Left renal pelvis (tissue), 4 donors: ENCODE measurements at regions not wholly inside any gene's neighbourhood (a gene's known extent, or its start where the extent isn't known, plus 50 kb on each side); places are given as distances from the start of the nearest gene placed in this dataset.

Source experiments
- DNase-seq, 4 donors: peaks; one replicate each; pipeline ENCODE4 v3.0.0-alpha.2; 2013; ENCODE audit warnings: low read depth in 4 of 4, low spot score in 3 of 4

- DNase-seq: no peak
Measured at GRCh38 chrX:107502316-107502715, 52.9 kb downstream of the FRMPD3 start.

GRCh38 chrX:107504006-107504405 is 54.6 kb downstream of the FRMPD3 start:
- no peak for DNase-seq

DNA sequence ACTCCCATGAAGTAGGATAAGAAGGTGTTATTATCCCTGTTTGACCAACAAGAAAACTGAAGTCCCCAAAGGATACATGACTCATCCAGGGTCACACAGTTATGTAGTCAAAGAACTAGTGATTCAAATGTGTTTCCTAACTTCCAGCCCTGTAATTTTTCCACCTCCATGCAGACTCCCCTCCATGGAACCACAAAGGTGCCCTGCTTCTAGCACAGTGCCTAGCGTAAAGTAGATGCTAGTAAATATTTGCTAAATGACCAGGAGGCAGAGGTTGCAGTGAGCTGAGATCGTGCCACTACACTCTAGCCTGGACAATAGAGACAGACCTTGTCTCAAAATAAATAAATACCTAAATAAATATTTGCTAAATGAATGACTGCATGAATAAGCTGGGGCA is 55.8 kb downstream of the FRMPD3 start:
- no peak for DNase-seq

- no peak for DNase-seq
Measured at GRCh38 chrX:107506596-107507031, 57.2 kb downstream of the FRMPD3 start.

DNA sequence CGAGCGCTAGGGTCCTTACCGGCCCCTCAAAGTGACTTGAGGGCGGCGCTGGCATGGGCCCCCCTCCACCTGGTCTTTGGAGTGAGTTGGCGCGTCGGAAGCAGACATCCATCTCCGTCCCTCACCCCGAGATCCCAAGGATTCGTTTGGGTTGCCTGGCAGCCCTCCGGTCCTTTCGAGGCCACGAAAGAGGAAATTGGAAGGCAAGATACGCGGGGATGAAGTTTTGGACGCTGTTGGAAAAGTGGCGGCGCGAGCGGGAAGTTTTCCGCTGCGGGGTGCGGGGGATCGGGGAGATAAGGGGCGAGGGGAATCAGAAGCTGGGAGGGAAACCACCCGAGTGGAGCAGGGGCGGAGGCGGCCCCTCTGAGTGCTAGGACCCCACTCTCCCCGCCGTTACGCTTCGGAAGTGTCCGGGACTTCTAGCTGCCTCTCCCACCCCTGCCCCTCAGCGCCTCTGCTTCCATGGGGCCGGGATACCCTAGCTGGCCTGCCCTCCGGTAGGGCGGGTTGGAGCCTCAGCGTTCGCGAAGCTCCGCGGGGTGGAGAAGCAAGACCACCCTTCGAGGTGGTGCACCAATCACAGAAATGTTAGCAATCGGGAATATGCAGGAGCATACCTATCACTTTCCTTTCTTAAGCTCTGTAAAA is 57.8 kb downstream of the FRMPD3 start:
- DNase-seq: no peak

DNA sequence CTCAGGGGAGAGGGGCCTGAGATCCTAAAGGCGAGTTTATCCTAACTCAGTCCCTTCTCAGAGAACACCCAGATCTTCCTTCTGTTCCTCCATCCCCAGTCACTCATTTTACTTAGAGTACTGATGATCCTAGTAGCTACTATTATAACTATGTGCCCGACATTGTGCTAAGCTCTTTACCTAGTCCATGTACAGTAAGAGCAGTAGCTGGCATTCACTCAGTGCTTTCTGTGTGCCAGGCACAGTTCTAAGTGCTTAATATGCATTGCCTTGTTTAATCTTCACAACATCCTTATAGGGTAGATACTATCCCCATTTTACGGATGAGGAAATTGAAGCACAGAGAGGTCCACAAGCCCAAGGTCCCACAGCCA is 58.3 kb downstream of the FRMPD3 start:
- no peak for DNase-seq

DNA sequence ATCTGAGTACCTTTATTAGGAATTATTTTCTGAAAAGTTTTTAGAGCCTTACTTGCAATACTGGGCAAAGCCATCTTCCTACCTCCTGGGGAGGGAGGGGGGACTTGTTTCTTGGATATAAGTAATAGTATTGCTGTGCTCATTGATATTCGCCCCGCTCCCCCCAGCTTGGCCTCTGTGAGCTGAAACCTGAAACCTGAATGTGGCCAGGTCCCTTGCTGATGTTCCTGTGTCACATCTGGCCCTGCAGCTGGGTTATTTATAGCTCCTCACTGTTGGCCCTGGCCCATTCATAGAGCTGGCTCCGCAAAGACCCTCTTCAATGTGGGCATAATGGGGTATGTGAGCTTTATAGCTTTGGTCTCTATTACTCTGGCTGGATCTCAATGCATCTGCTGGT is 59.5 kb downstream of the FRMPD3 start:
- no peak for DNase-seq

DNA sequence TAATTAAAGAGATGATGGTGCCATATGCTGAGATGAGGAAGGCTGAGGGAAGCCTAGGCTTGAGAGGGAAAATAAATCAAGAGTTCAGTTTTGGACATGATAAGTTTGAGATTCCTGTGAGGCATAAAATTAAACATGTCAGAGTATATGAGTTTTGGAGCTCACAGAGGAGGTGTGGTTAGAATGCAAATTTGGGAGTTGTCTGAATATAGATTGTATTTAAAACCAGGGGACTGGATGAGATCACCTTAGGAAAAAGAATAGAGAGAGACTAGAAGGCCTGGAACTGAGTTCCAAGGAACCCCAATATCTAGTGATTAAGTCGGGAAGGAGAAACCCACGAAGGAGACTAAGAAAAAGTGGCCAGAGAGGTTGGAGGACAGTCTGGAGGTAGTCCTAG is 65.5 kb downstream of the FRMPD3 start:
- DNase-seq: no peak

DNA sequence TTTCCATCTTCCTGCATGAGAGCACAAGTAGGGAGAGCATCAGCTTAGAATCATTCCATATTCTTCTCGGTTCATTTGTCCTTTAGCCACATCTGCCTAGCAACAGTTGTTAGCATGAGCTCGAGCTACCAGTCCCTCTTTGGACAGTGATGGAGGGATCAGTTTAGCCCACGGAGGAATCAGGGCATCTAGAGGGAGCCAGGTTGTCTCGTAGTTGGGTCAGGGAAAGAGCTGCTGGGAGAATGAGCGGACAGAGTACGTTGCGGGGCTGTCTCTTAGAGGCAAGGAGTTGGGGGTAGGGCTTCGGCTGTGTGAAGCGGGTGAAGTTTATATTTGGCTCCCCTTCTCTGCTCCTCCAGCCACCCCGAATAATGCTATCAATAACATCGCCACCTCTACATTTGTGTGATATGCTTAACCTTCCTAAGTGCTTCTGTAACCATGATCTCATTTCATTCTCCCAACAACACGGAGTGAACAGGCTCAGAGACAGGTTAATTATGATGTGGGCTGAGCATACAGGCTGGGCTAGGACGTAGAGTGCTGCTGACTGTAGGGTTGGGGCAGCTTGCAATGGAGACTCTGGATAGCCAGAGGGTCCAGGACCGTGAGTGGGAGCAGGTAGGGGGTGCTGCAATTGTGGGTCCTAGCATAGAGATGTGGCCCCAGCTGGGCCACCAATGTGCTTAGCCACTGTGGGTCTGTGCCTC is 72.6 kb downstream of the FRMPD3 start:
- DNase-seq: no peak

- DNase-seq: no peak
Measured at GRCh38 chrX:107522901-107523300, 73.4 kb downstream of the FRMPD3 start.

DNA sequence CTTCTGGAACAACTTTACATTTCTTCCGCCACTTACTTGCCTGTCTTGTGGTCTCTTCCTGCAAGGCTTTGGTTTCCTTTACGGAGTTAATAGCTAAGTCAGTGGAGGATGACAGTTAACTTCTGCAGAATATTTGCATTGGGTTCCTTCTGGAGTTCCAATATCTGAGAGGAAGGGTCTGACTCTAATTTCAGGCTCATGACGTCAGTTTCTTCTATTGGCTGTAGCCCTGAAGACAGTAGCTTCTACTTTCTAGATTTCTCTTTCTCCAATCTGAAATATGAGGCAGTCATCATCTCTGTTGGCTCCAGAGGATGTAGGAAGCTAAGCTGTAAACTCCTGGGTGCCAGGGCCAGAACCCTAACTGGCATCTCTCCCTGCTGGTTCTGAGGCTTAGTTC is 76.7 kb downstream of the FRMPD3 start:
- no peak for DNase-seq

DNA sequence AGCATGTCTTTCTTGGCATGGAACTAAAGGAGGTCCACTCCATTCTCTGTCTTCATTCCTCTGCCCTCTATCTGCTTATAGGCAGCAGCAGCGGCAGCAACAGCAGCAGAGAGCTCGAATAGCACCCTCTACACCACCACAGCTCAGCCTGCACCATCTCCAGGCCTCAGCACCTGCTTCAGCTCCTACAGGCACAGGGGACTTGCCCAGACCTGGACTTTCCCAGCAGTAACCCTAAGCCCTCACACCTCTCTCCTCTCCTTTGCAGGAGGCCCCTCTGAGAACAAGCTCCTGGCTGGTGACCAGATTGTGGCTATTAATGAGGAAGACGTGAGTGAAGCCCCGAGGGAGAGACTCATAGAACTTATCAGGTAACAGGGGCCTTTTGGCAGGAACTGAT is 80.7 kb downstream of the FRMPD3 start:
- DNase-seq: no peak

DNA sequence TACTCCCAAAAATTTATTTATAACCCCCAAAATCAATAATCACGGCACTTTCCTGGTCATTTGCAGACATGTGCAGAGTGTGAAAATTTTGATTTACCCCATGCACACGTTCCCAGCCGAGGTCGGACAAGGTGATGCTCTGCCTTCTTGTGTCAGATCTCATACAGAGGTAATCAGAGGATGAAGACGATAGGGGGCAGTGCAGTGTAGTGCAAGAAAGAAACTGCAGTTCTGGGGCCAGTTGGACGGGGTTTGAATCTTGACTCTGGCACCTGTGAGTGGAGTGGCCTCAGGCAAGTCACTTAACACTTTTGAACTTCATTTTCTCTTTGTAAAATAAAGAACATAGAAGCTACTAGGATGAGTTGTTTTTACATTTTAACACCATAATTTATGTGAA is 88.4 kb downstream of the FRMPD3 start:
- no peak for DNase-seq

DNA sequence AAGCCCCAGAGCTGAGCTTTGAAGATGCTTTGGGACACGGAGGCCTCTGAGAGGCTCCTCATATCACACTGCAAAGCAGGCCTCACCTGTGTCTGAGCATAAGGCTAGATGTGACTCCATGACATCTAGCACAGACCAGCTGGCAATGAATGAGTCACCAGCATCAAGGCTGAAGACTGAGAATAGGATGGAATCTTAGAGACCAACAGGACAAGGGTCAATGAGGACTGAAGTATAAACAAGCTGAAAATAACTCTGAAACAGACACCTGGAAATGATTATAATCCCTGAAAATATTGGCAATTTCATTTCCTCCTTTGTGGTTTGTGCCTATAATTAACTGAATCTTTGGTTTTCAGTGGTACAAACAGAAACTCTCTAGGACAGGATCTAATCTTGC is 87.1 kb upstream of the PRPS1 start:
- no peak for DNase-seq

GRCh38 chrX:107542040-107542439 is 86.3 kb upstream of the PRPS1 start:
- DNase-seq: no peak

- no peak for DNase-seq
Measured at GRCh38 chrX:107542500-107542899, 85.8 kb upstream of the PRPS1 start.

GRCh38 chrX:107547621-107548020 is 80.7 kb upstream of the PRPS1 start:
- DNase-seq: no peak

- no peak for DNase-seq
Measured at GRCh38 chrX:107548775-107549174, 79.5 kb upstream of the PRPS1 start.

DNA sequence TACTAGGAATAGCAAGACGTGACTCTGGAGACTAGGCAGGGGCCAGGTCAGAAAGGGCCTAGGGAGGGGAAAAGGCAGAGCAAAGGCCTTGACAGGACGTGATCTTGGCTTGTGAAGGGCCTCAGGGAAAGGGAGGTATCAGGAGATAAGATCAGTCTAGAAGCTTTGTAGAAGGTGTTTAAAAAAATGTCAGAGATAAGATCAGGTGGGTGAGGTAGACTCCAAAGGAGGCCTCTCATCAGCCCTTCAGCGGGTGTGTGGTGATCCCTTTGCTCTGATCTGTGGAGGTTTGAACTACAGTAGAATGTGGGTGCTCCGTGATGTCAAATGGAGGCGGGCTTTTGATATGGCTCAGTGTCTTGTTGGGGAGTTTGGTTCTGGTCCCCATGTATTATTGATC is 78.8 kb upstream of the PRPS1 start:
- no peak for DNase-seq

DNA sequence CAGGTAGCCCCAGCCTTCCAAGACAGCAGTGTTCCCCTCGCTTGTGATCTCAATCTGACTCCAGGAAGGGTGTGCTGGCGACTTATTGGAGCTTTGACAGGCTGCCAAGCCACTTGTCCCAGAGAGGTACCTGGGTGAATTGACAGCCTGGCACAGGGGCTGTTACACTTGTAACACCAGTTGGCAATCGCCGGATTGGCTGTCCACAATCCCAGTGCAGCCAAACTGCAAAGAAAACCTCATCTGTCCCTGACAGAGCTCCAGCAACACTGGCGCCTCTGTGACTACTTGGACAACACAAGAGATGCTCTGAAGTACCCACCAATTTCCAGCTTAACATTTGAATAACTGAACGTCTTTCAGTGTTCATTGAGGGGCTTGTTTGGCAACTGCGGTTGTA is 76.8 kb upstream of the PRPS1 start:
- DNase-seq: no peak

GRCh38 chrX:107552930-107553329 is 75.4 kb upstream of the PRPS1 start:
- DNase-seq: no peak

DNA sequence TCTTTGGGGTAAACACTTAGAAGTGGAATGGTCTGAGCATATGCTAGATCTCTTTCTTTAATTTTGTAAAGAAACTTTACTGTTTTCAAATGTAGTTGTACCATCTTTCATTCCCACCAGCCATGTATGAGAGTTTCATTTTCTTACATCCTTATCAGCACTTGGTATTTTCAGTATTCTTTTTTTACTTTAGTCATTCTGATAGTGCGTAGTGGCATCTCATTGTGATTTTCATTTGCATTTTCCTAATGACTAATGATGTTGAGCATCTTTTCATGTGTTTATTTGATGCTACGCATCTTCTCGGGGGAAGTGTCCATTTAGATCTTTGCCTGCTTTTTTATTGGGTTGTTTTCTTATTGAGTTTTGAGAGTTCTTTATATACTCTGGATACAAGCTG is 71.3 kb upstream of the PRPS1 start:
- no peak for DNase-seq

- no peak for DNase-seq
Measured at GRCh38 chrX:107559506-107559905, 68.8 kb upstream of the PRPS1 start.
